HG02981 (cell line): ENCODE measurements at regions not wholly inside any gene's neighbourhood (a gene's known extent, or its start where the extent isn't known, plus 50 kb on each side); places are given as distances from the start of the nearest gene placed in this dataset.
"Not testable (repeated sequence)": the region's sequence is repeated elsewhere in the genome, so short reads cannot be mapped to it uniquely, and the experiment has no call there.

Experiments used
- ATAC-seq: cut with Tn5 transposase; IDR thresholded peaks from one replicate; pipeline ENCODE4 v1.9.1; 2021; ENCODE audit warnings: mild to moderate bottlenecking, moderate library complexity; ENCODE audit not compliant: unreplicated experiment

DNA sequence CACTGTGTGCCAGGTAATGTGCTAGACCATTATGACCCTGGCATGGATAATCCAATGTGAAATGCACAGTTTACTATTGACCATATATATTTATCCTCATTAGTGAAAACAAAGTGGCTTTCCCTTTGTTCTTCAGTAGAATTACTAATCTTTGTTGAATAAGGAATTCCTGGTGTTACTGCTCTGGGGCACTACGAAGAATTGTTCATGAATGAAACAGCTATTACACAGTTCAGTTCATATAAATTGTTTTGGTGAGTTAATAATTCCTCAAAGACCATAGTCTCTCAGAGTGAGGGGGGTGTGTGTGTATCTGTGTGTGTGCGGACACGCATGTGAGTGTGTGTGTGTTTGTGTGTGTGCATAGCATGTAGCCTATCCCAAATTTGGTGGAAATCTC, 668.0 kb upstream of the MBL2 start:
- no peak for ATAC-seq

GRCh38 chr10:53439075-53439474, 666.5 kb upstream of the MBL2 start:
- not testable (repeated sequence) for ATAC-seq

GRCh38 chr10:53434413-53434812, 661.8 kb upstream of the MBL2 start:
- no peak for ATAC-seq

GRCh38 chr10:53432035-53432434, 659.5 kb upstream of the MBL2 start:
- no peak for ATAC-seq

DNA sequence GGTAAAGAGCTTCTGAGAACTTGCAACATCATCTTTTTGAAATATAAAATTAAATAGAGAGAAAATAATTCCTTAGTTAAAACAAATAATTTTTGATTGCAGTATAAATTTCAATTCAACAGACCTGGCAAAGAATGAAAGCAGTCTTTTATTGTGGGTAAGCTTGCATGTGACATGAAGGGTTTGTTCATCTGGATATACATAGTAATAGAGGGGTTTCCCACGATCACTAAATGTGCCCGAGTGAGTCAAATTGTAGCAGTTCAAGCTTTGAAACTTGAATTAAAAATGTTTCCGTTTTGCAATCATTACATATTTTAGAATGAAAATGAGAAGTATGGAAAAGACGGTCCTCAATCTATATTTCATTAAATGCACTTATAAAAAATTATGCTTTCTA, 658.4 kb upstream of the MBL2 start:
- ATAC-seq: no peak

DNA sequence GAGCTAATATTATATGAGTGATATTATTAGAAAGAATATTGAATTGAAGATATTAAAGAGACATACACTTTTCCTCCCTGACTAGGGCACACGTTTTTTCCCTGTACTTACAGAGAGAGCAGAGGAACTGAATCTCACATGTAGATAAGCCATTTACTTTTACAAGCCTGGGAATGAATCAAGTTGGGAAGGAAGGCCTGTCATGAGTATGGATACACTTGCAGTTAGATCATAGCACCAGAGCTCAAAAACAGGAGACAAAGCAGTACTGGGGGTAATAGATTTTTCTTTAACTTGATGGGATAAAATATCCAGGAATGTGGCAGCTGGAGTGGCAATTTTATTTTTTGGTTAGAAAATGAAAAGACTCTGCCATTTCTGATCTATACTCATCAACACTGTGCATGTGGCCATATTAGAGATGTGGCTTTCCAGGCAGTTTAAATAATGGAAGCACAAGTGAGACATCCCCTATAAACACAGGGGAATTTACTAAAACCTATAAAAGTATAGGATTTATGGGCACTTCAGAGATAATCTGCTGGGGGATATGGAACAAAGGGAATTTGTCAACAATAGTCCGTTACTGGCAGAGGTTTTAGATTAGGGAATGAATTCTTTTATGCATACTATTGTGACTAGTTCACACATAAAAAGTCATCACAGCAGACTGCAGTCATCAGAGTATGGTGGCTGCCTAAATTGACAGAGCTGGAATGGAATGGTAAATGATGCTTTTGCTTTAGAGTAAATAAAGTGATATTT, 657.7 kb upstream of the MBL2 start:
- no peak for ATAC-seq

- ATAC-seq: no peak
Measured at GRCh38 chr10:53422223-53422888, 649.8 kb upstream of the MBL2 start.

GRCh38 chr10:53412651-53413050, 640.1 kb upstream of the MBL2 start:
- no peak for ATAC-seq

DNA sequence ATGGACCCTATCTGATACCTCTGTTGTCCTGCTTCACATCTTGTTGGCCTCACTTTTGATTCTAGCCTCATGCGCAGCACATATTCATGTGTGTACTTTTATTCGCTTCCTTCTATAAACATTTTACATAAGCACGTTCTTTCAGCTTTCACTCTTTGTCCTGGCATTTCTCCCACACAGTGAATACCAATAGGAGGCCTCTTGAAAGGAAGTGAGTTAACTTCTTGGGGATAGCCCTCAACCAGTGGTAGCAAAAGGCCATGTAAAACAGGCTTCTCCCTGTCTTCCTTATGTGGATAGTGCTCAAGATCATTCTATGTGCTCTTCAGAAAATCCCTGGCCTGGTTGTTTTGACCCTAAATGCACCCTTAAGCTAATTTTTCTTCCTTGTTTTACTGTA, 633.9 kb upstream of the MBL2 start:
- ATAC-seq: no peak

DNA sequence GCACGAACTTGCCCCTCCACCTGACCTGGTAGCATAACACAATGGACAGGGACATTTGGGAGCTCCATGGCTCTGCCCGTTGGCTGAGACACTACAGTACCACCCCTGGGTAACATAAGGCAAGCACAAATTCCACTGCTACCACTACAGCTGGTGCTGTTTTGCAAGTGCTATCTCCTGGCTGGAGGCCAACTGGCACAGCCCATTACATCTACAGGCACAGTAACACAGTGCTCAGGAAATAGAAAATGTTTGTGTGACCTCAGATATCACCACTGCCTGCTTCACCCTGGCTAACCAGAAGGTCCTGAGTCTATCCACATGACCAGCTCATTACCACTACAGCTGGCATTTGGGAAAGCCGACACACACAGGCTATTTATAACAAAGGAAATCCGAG, 631.1 kb upstream of the MBL2 start:
- ATAC-seq: no peak

DNA sequence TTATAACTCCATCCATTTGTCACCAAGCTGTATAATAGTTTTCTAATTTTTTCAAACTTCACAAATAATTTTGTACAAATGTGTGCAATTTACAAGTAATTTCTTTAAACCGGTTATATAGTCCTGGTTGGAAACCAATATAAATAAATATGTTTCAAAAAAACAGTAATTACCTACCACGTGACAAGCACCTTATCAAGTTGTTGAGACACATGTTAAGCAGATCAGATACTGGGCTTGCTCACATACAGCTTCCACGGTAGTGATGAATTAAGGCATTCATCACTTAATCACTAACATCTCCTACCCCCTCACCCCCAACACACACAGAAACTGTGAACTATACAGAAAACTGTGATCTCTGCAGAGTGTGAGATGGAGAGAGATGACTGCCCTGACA, 630.0 kb upstream of the MBL2 start:
- ATAC-seq: no peak

DNA sequence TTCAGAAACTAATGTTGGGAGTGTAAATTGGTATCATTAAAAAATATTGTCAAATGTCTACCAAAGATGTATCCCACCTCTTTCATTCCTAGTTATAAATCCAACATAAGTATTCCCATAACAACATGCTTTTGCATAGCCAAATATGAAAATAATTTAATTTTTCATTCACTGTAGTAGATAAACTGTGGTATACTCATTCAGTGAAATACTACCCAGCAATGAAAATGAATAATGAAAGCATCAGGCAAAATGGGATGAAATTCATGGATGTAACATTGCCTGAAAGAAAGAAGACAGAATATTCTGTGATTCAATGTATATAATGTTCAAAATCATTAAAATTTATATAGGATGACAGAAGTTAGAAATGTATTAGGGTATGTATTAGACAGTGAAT, 629.0 kb upstream of the MBL2 start:
- ATAC-seq: no peak

- ATAC-seq: no peak
Measured at GRCh38 chr10:53396876-53397275, 624.3 kb upstream of the MBL2 start.

- no peak for ATAC-seq
Measured at GRCh38 chr10:53395449-53395848, 622.9 kb upstream of the MBL2 start.

- ATAC-seq: no peak
Measured at GRCh38 chr10:53387562-53387961, 615.0 kb upstream of the MBL2 start.

GRCh38 chr10:53382543-53382942, 610.0 kb upstream of the MBL2 start:
- ATAC-seq: no peak

- no peak for ATAC-seq
Measured at GRCh38 chr10:53379956-53380355, 607.4 kb upstream of the MBL2 start.

DNA sequence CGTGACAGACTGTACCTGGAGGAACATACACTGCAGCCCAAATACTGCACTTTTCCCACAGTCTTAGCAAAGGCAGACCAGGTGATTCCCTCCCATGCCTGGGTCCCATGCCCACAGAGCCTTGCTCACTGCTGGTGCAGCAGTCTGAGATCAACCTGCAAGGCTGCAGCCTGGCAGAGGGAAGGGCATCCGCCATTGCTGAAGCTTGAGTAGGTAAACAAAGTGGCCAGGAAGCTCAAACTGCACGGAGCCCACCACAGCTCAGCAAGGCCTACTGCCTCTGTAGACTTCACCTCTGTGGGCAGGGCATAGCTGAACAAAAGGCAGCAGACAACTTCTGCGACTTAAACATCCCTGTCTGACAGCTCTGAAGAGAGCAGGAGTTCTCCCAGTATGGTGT, 597.8 kb upstream of the MBL2 start:
- ATAC-seq: no peak

DNA sequence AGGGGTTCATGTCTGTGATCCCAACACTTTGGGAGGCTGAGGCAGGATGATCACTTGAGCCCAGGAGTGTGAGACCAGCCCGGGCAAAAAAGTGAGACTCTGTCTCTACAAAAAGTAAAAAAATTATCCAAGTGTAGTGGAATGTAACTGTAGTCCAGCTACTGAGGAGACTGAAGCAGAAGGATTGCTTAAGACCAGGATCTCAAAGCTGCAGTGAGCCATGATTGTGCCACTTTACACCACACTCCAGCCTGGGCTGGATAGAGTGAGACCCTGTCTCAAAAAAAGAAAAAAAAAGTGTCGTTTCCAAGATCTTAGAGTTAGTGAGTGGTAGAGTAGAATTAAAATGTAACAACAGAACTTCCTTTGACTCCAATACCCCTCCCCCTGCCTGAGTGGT, 589.4 kb upstream of the MBL2 start:
- no peak for ATAC-seq

DNA sequence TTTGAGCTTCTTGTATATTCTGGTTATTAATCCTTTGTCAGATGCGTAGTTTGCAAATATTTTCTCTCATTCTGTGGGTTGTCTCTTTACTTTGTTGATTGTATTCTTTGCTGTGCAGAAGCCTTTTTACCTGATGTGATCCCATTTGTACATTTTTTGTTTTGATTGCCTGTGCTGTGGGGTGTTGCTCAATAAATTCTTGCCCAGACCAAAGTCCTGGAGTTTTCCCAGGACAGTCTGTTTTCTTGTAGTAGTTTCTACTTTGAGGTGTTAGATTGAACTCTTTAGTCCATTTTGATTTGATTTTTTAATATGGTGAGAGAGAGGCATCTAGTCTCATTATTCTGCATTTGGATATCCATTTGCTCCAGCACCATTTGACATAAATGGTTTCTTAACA, 588.7 kb upstream of the MBL2 start:
- ATAC-seq: no peak

DNA sequence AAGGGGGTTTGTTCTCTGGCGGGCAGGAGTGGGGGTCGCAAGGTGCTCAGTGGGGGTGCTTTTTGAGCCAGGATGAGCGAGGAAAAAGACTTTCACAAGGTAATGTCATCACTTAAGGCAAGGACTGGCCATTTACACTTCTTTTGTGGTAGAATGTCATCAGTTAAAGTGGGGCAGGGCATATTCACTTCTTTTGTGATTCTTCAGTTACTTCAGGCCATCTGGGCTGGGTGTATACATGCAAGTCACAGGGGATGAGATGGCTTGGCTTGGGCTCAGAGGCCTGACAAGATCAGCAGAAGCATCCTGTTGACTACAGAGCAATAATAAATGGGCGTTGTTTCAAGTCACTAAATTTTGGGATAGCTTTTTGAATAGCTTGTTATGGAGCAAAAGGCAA, 586.4 kb upstream of the MBL2 start:
- not testable (repeated sequence) for ATAC-seq

GRCh38 chr10:53358536-53358935, 586.0 kb upstream of the MBL2 start:
- ATAC-seq: no peak

- no peak for ATAC-seq
Measured at GRCh38 chr10:53357587-53357986, 585.0 kb upstream of the MBL2 start.
